GM19395 (cell line): ENCODE measurements at regions not wholly inside any gene's neighbourhood (a gene's known extent, or its start where the extent isn't known, plus 50 kb on each side); places are given as distances from the start of the nearest gene placed in this dataset.
"Not testable (repeated sequence)": the region's sequence is repeated elsewhere in the genome, so short reads cannot be mapped to it uniquely, and the experiment has no call there.

Experiments
- ATAC-seq: cut with Tn5 transposase; IDR thresholded peaks from one replicate; pipeline ENCODE4 v1.9.1; 2021; ENCODE audit warnings: mild to moderate bottlenecking, moderate library complexity; ENCODE audit not compliant: unreplicated experiment

GRCh38 chr2:87631402-87631801, 116.5 kb upstream of the PLGLB2 start:
- ATAC-seq, result not testable (repeated sequence)

GRCh38 chr2:87633287-87633963, 114.5 kb upstream of the PLGLB2 start:
- not testable (repeated sequence) for ATAC-seq

GRCh38 chr2:87634106-87634505, 113.8 kb upstream of the PLGLB2 start:
- ATAC-seq, result not testable (repeated sequence)

- not testable (repeated sequence) for ATAC-seq
These were observed 112.8 kb upstream of the PLGLB2 start for GRCh38 chr2:87634971-87635650.

- not testable (repeated sequence) for ATAC-seq
These were observed 111.6 kb upstream of the PLGLB2 start for GRCh38 chr2:87636246-87636645.

- not testable (repeated sequence) for ATAC-seq
These were observed 111.2 kb upstream of the PLGLB2 start for GRCh38 chr2:87636735-87637134.

GRCh38 chr2:87637249-87637990, 110.5 kb upstream of the PLGLB2 start:
- ATAC-seq, result not testable (repeated sequence)

- ATAC-seq, result not testable (repeated sequence)
These were observed 109.6 kb upstream of the PLGLB2 start for GRCh38 chr2:87638114-87638807.

GRCh38 chr2:87638872-87639271, 109.0 kb upstream of the PLGLB2 start:
- not testable (repeated sequence) for ATAC-seq

GRCh38 chr2:87639801-87640440, 108.0 kb upstream of the PLGLB2 start:
- not testable (repeated sequence) for ATAC-seq

GRCh38 chr2:87640961-87641563, 106.8 kb upstream of the PLGLB2 start:
- ATAC-seq, result not testable (repeated sequence)

- not testable (repeated sequence) for ATAC-seq
These were observed 104.7 kb upstream of the PLGLB2 start for GRCh38 chr2:87643165-87643564.

- not testable (repeated sequence) for ATAC-seq
These were observed 100.0 kb upstream of the PLGLB2 start for GRCh38 chr2:87647737-87648498.

- ATAC-seq, result not testable (repeated sequence)
These were observed 99.1 kb upstream of the PLGLB2 start for GRCh38 chr2:87648815-87649214.

GRCh38 chr2:87649871-87650270, 98.0 kb upstream of the PLGLB2 start:
- ATAC-seq, result not testable (repeated sequence)

- not testable (repeated sequence) for ATAC-seq
These were observed 97.0 kb upstream of the PLGLB2 start for GRCh38 chr2:87650837-87651236.

- ATAC-seq, result not testable (repeated sequence)
These were observed 96.3 kb upstream of the PLGLB2 start for GRCh38 chr2:87651589-87651988.

- ATAC-seq, result not testable (repeated sequence)
These were observed 94.5 kb upstream of the PLGLB2 start for GRCh38 chr2:87653373-87653772.

GRCh38 chr2:87654136-87654814, 93.6 kb upstream of the PLGLB2 start:
- ATAC-seq, result not testable (repeated sequence)
